Right atrium auricular region (tissue), 2 donors: ENCODE measurements at regions not wholly inside any gene's neighbourhood (a gene's known extent, or its start where the extent isn't known, plus 50 kb on each side); places are given as distances from the start of the nearest gene placed in this dataset.

ENCODE experiments used
- DNase-seq: peaks from one replicate; pipeline ENCODE4 v3.0.0-alpha.2; 2019; ENCODE audit warnings: low spot score
- H3K27ac ChIP-seq, 2 donors: fragments of 200-600 bp; sonication (generic); 1 replicate in 1 of 2; 2 replicates in 1 of 2; pipeline ENCODE4 v1.5.1; 2016 to 2019
- H3K27me3 ChIP-seq, 2 donors: fragments of 200-600 bp; sonication (generic); one replicate each; pipeline versions ENCODE4 v1.5.1 to v1.6.0; 2017 to 2019
- H3K36me3 ChIP-seq: fragments of 200-600 bp; sonication (generic); one replicate; pipeline ENCODE4 v1.5.1; 2016
- H3K4me1 ChIP-seq, 2 donors: fragments of 200-600 bp; sonication (generic); one replicate each; pipeline versions ENCODE4 v1.5.1 to v1.6.0; 2017 to 2019
- H3K4me3 ChIP-seq, 2 donors: fragments of 200-600 bp; sonication (generic); 1 replicate in 1 of 2; 2 replicates in 1 of 2; pipeline ENCODE4 v1.5.1; 2017 to 2019; ENCODE audit warnings: mild to moderate bottlenecking in 1 of 2, moderate library complexity in 1 of 2
- H3K9me3 ChIP-seq, 2 donors: fragments of 200-600 bp; sonication (generic); one replicate each; pipeline ENCODE4 v1.5.1; 2019
- CTCF ChIP-seq, 2 donors: fragments of 200-600 bp; sonication (generic); IDR thresholded peaks; one replicate each; pipeline ENCODE4 v1.5.1; 2019; ENCODE audit warnings: antibody characterized with exemption in 2 of 2

- H3K4me1 ChIP-seq: no peaks in the 10 kb centered on the region
- H3K27ac ChIP-seq: no peak overlapping the region
- H3K36me3 ChIP-seq: no peaks in the 10 kb centered on the region
- H3K27me3 ChIP-seq: no peaks in the 10 kb centered on the region
- no peak for DNase-seq
- H3K9me3 ChIP-seq: no peaks in the 10 kb centered on the region
- no peak overlapping the region for H3K4me3 ChIP-seq
- no peak for TF ChIP-seq CTCF (IDR thresholded peaks at IDR 0.05)
Measured at GRCh38 chr15:47213883-47214282, 503.4 kb upstream of the SEMA6D start.

DNA sequence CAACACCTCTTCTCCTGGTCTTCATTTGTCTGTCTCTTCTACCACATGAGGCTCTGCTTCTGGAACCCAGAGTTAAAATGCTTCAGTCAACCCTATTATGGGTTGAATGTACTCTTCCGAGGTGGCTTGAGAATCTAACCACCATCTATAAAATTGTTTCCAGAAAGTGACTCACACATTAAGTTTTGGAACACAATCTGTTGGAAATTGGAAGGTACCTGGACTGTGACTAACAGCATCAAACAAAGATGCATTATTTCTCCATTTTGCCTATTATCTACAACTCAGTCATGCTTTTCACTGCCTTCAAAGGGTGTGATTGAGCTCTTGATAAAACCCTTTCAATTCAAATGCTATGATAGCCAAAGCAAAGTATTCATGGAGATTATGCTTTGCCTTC lies 499.0 kb upstream of the SEMA6D start:
- TF ChIP-seq CTCF (IDR thresholded peaks at IDR 0.05): no peak
- H3K27me3 ChIP-seq: no peaks in the 10 kb centered on the region
- H3K4me3 ChIP-seq: no peak overlapping the region
- no peak overlapping the region for H3K27ac ChIP-seq
- H3K9me3 ChIP-seq: no peaks in the 10 kb centered on the region
- H3K36me3 ChIP-seq: no peaks in the 10 kb centered on the region
- no peaks in the 10 kb centered on the region for H3K4me1 ChIP-seq
- DNase-seq: no peak

- no peaks in the 10 kb centered on the region for H3K36me3 ChIP-seq
- H3K4me3 ChIP-seq: no peak overlapping the region
- no peak overlapping the region for H3K27ac ChIP-seq
- H3K27me3 ChIP-seq: no peaks in the 10 kb centered on the region
- TF ChIP-seq CTCF (IDR thresholded peaks at IDR 0.05): no peak
- no peaks in the 10 kb centered on the region for H3K4me1 ChIP-seq
- no peaks in the 10 kb centered on the region for H3K9me3 ChIP-seq
- no peak for DNase-seq
Measured at GRCh38 chr15:47244361-47244760, 472.9 kb upstream of the SEMA6D start.

DNA sequence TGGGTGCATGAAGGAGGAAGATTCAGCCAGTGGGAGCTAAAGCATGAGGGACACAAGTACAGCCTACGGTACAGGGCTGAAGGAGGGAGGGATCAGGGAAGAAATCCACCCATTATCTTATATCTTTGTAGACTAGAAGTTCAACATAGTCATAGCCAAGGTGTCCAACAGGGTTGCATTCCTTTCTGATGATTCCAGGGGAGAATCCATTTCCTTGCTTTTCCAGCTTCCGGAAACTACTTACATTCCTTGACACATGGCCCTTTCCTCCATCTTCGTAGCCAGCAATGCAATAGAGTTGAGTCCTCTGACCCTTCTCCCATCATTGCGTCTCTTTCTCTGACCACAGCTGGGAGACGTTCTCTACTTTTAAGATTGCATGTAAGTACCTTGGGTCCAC lies 471.0 kb upstream of the SEMA6D start:
- no peak for DNase-seq
- Histone ChIP-seq H3K4me3 (no peak overlapping the region), H3K4me1 (no peaks in the 10 kb centered on the region), H3K36me3 (no peaks in the 10 kb centered on the region), H3K27me3 (no peaks in the 10 kb centered on the region), H3K27ac (no peak overlapping the region), H3K9me3 (no peaks in the 10 kb centered on the region)
- TF ChIP-seq CTCF (IDR thresholded peaks at IDR 0.05): no peak

GRCh38 chr15:47258521-47258920 lies 458.8 kb upstream of the SEMA6D start:
- no peak overlapping the region for H3K4me3 ChIP-seq
- TF ChIP-seq CTCF (IDR thresholded peaks at IDR 0.05): no peak
- no peak for DNase-seq
- H3K27ac ChIP-seq: no peak overlapping the region
- H3K36me3 ChIP-seq: no peaks in the 10 kb centered on the region
- H3K9me3 ChIP-seq: peaks cover 0 to 16% of the 10 kb centered on the region in 2 donors
- H3K27me3 ChIP-seq: no peaks in the 10 kb centered on the region
- H3K4me1 ChIP-seq: no peaks in the 10 kb centered on the region

DNA sequence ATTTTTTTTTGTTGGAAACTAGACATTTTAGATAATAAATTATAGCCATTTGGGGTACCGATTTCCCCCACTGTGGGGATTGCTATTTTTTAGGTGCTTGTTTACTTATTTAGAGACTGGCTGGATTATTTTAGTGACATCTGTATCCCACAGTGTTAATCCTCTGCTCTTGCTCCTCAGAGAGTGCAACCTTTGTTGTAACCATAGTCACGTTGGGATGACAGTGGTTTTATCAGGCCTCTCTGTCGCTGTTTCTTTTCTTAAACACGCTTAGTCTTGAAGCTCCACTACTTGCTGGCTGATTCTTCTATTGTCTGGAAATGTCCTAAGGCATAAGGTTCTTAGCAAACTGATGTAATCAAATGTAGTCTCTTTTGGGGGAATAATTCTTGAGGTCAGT lies 451.6 kb upstream of the SEMA6D start:
- DNase-seq: no peak
- Histone ChIP-seq H3K9me3 (no peaks in the 10 kb centered on the region), H3K27ac (no peak overlapping the region), H3K36me3 (no peaks in the 10 kb centered on the region), H3K4me3 (no peak overlapping the region), H3K4me1 (no peaks in the 10 kb centered on the region), H3K27me3 (no peaks in the 10 kb centered on the region)
- no peak for TF ChIP-seq CTCF (IDR thresholded peaks at IDR 0.05)
